Mammary epithelial cell (primary cell): ENCODE measurements at regions not wholly inside any gene's neighbourhood (a gene's known extent, or its start where the extent isn't known, plus 50 kb on each side); places are given as distances from the start of the nearest gene placed in this dataset.

Experiments
- CTCF ChIP-seq, 2 donors: IDR thresholded peaks in 1 of 2; conservative IDR thresholded peaks in 1 of 2; 2 replicates each; pipeline ENCODE4 v1.5.1; 2011 to 2012; ENCODE audit warnings: inconsistent platforms in 2 of 2, low read length in 2 of 2, mild to moderate bottlenecking in 2 of 2, control low read depth in 1 of 2, low read depth in 1 of 2; ENCODE audit not compliant: insufficient read depth in 1 of 2; ENCODE audit errors: extremely low read depth in 1 of 2
- EZH2 ChIP-seq: IDR thresholded peaks from 2 replicates; pipeline ENCODE4 v1.6.1; 2012; ENCODE audit warnings: low read length, inconsistent platforms, borderline replicate concordance

- TF ChIP-seq CTCF (conservative IDR thresholded peaks at IDR 0.05 in 1 of 2, IDR thresholded peaks at IDR 0.05 in 1 of 2; ENCODE audit: extremely low read depth in 1 of 2, insufficient read depth in 1 of 2, low read depth in 1 of 2, low read length in 2 of 2): no peak
- no peak for TF ChIP-seq EZH2
Measured at GRCh38 chr1:36620142-36620541, 137.4 kb upstream of the CSF3R start.
